SJSA1 (cell line): ENCODE measurements at regions not wholly inside any gene's neighbourhood (a gene's known extent, or its start where the extent isn't known, plus 50 kb on each side); places are given as distances from the start of the nearest gene placed in this dataset.

Source experiments
- DNase-seq, 2 experiments: peaks; one replicate each; pipeline ENCODE4 v3.0.0-alpha.2; 2015 to 2020; ENCODE audit warnings: low spot score in 2 of 2, low read depth in 1 of 2
- H3K27ac ChIP-seq: fragments of 250-450 bp; sonication (Bioruptor Pico); 2 replicates; pipeline ENCODE4 v1.5.1; 2020; ENCODE audit warnings: mild to moderate bottlenecking, moderate library complexity
- H3K27me3 ChIP-seq: fragments of 250-450 bp; sonication (Bioruptor Pico); replicated peaks from 2 replicates; pipeline ENCODE4 v1.5.1; 2020; ENCODE audit warnings: mild to moderate bottlenecking, moderate library complexity
- H3K36me3 ChIP-seq: fragments of 250-450 bp; sonication (Bioruptor Pico); 2 replicates; pipeline ENCODE4 v1.5.1; 2020; ENCODE audit warnings: mild to moderate bottlenecking
- H3K4me1 ChIP-seq: fragments of 250-450 bp; sonication (Bioruptor Pico); replicated peaks from 2 replicates; pipeline ENCODE4 v1.6.1; 2021; ENCODE audit warnings: mild to moderate bottlenecking
- H3K4me3 ChIP-seq: fragments of 250-450 bp; sonication (Bioruptor Pico); 2 replicates; pipeline ENCODE4 v1.5.1; 2020; ENCODE audit warnings: mild to moderate bottlenecking
- H3K9me3 ChIP-seq: fragments of 250-450 bp; sonication (Bioruptor Pico); replicated peaks from 2 replicates; pipeline ENCODE4 v1.5.1; 2020; ENCODE audit warnings: mild to moderate bottlenecking

DNA sequence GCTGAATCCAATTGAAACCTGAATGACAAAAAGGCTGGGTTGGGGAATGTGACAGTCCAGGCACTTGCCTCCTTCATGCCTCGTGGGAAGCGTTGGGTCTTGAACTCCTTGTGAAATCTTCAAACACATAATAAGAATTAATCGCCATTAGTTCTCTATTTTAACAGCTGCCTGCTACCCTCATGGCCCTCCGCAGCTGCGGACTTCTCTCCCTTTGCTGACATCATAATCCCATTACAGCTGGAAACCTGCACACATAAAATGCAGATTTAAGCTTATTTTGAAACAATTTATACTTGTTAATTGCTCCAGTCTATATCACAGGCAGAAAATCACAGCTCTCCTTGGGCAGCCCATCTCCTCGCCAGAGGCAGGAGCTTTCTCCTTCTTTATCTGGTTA is 403.0 kb upstream of the MKI67 start:
- Histone ChIP-seq H3K4me3 (no peak overlapping the region), H3K9me3 (peaks cover 6% of the 10 kb centered on the region; the same call in 1 of the 2 replicates), H3K4me1 (no peaks in the 10 kb centered on the region), H3K27ac (no peak overlapping the region), H3K27me3 (no peaks in the 10 kb centered on the region), H3K36me3 (no peaks in the 10 kb centered on the region)
- no peak for DNase-seq

DNA sequence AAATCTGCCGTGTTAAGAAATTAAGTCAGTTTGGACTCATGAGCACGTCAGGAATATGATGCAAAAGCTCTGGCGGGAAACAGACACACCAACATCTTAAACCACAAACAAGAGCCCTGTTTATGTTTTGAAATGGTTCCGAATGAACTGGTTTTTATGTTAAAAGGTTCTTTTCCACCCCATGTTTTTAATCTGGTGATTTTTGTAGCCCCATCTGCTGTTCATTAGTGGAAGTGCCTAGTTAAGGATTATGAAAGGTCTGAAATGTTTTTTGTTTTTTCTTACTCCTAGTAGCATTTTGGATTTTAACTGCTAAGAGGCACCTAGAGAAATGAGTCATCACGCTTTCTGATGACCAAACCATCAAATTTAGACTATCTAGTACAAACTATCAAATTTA is 404.1 kb upstream of the MKI67 start:
- Histone ChIP-seq H3K27ac (no peak overlapping the region), H3K9me3 (peaks cover 6% of the 10 kb centered on the region; the same call in 1 of the 2 replicates), H3K36me3 (no peaks in the 10 kb centered on the region), H3K4me1 (no peaks in the 10 kb centered on the region), H3K4me3 (no peak overlapping the region), H3K27me3 (no peaks in the 10 kb centered on the region)
- no peak for DNase-seq

DNA sequence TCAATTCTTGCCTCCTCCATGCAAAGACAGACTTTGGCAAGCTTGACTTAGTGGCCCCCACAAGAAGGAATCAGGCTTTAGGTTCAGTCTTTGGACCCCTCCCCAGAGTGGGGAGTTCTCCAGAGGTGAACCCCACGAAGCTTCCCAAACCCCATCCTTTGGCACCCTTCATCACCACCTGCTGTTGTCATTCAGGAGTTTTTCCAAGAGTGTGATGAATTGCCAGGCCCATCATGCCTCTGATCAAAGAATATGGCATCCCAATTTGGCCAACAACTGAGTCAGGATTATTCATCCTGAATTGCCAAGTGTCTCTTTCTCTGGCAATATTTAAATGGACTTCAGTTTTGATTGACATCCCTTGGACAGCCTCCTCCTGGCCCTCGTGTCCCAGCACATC is 404.7 kb upstream of the MKI67 start:
- H3K27ac ChIP-seq = no peak overlapping the region
- no peaks in the 10 kb centered on the region for H3K27me3 ChIP-seq
- no peak for DNase-seq
- H3K4me1 ChIP-seq = no peaks in the 10 kb centered on the region
- H3K36me3 ChIP-seq = no peaks in the 10 kb centered on the region
- H3K9me3 ChIP-seq = peaks cover 6% of the 10 kb centered on the region; the same call in 1 of the 2 replicates
- no peak overlapping the region for H3K4me3 ChIP-seq

DNA sequence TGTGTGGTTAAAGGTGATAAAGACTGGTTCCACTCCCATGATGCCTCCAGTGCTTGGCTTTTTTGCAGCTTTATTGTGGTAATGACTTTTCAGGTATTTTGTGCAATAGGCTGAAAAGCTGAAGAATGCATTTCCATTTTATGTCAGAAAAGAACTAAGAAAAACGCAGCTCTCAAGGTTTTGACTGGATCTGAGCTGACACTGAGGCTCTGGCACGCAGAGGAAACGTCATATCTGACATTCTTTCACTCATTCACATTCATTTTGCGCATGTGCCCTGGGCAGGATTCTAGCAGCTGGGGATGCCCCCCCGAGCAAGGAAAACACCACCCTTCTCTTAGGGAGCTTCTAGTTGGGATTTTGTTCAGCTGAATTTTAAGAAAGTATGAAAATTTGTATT is 408.5 kb upstream of the MKI67 start:
- H3K27ac ChIP-seq = no peak overlapping the region
- no peak overlapping the region for H3K4me3 ChIP-seq
- peaks cover 2% of the 10 kb centered on the region; the same call in 1 of the 2 replicates for H3K9me3 ChIP-seq
- DNase-seq = no peak
- no peaks in the 10 kb centered on the region for H3K36me3 ChIP-seq
- no peaks in the 10 kb centered on the region for H3K4me1 ChIP-seq
- H3K27me3 ChIP-seq = no peaks in the 10 kb centered on the region

DNA sequence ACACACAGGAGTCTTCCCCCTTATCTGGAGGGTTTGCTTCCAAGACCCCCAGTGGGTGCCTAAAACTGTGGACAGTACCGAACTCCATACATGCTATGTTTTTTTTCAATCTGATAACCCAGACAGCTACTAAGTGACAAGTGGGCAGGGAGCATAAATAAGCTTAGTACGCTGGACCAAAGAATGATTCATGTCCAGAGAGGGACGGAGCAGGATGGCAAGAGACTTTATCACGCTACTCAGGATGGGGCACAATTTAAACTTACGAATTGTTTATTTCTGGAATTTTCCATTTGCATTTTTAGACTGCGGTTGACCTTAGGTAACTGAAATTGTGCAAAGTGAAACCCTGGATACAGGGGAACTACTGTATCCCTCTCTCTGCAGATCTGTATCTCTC is 410.0 kb upstream of the MKI67 start:
- DNase-seq = no peak
- H3K9me3 ChIP-seq = peaks cover 2% of the 10 kb centered on the region; the same call in 1 of the 2 replicates
- no peak overlapping the region for H3K4me3 ChIP-seq
- H3K27ac ChIP-seq = no peak overlapping the region
- H3K27me3 ChIP-seq = no peaks in the 10 kb centered on the region
- no peaks in the 10 kb centered on the region for H3K36me3 ChIP-seq
- H3K4me1 ChIP-seq = no peaks in the 10 kb centered on the region

DNA sequence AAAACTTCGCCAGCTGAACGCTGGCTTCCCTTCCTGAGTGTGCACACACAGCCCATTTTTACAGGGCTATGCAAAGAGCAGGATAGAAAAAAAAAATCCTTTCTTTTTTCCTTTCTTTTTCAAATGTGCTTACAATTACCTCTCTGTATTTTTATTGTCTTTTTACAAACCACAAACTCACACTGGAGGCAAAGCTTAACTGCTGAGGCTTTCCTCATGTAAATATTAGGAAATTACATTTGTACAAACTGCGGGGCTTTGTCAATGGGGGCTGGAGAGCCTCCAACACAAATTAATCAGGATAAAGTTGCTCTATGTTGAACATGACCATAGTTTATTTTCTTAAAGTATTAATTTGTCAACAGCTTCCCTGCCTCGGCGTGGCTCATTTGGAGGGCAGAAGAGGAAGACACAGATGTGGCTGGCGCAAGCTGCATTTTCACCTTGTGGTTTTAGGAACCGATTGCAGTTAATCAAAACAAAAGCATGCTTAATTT is 411.7 kb upstream of the MKI67 start:
- Histone ChIP-seq H3K4me3 (no peak overlapping the region), H3K27me3 (no peaks in the 10 kb centered on the region), H3K9me3 (0 out of 2 replicates have a peak, but pooled peaks cover 2% of the 10 kb centered on the region), H3K4me1 (no peaks in the 10 kb centered on the region), H3K27ac (no peak overlapping the region), H3K36me3 (no peaks in the 10 kb centered on the region)
- no peak for DNase-seq

DNA sequence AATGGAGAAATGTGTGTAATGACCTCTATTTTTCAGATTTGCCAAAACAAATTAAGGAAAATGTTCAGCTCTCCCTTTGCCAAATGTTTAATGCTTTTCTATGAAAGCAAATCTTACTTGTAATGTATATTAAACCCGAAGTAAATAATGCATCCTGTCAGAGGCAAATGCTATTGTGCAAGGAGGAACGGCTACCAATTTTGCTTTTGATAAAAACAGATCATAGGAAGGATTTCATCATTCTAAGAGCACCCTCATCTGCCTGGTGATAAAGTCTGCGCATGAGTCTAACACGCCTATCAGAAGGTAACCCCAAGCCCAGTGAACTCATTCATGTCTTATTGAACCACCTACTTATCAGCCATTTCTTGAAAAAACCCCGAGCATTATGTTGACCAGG is 412.4 kb upstream of the MKI67 start:
- no peaks in the 10 kb centered on the region for H3K27me3 ChIP-seq
- no peak overlapping the region for H3K4me3 ChIP-seq
- no peaks in the 10 kb centered on the region for H3K4me1 ChIP-seq
- no peak overlapping the region for H3K27ac ChIP-seq
- H3K36me3 ChIP-seq = no peaks in the 10 kb centered on the region
- DNase-seq = no peak
- H3K9me3 ChIP-seq = no peaks in the 10 kb centered on the region

DNA sequence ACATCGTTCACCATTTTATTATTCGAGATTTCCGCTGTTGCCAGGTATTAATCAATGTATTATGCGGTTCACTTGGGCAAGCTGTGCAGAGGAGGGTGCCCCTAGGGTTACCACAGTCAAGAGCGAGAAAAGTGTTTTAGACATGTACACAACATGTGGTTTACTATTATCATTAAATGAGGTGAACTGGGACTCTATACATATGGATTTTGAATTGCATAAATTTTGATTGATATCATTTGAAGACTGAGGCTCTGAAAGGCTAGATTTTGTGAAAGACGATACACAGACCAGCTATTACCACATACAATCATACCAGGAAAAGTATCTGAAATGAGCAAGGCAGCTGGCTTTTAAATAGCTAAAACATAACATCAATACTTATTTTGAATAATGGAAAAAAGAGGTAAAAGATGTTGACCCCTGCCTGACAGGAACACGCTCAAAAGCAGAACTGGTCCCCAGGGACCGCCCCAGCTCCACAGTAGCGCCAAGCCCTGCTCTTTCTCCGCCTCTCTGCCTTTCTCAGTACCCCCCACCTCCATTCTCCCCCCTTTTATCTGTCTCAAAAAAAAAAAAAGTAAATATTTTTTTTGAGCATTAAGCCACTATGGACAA is 413.4 kb upstream of the MKI67 start:
- no peak overlapping the region for H3K4me3 ChIP-seq
- H3K4me1 ChIP-seq = no peaks in the 10 kb centered on the region
- no peak overlapping the region for H3K27ac ChIP-seq
- no peaks in the 10 kb centered on the region for H3K27me3 ChIP-seq
- no peaks in the 10 kb centered on the region for H3K9me3 ChIP-seq
- H3K36me3 ChIP-seq = no peaks in the 10 kb centered on the region
- no peak for DNase-seq

DNA sequence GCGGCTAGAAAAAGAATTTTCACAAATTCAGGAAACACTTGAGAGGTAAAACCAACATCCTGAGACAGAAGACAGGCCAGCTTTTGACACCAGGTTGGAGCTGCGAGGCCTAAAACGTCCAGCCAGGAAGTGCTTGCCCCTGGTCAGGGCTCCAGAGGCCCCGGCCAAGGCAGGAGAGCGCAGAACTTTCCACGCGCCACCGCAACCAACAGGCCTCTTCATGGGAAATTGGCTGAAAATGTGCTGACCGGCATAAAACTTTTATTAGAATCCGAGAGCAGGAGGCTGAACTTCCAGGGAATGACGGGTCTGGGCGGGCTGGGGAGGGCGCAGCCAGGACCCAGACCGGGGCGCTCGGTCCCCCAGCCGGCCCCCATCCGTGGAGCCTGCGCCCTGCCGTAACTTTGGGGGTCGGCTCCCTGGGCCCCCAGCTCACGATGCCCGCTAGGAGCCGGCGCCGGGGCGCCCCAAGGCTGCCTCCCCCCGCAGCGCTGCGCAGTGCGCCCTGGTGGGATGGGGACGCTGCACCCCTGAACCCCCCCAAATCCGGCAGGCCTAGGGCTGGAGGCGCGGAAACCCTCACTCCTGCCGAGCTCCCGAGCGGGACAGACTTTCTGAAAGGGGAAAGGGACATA is 414.0 kb upstream of the MKI67 start:
- H3K4me3 ChIP-seq = no peak overlapping the region
- H3K27ac ChIP-seq = no peak overlapping the region
- no peaks in the 10 kb centered on the region for H3K27me3 ChIP-seq
- H3K36me3 ChIP-seq = no peaks in the 10 kb centered on the region
- H3K9me3 ChIP-seq = no peaks in the 10 kb centered on the region
- no peak for DNase-seq
- H3K4me1 ChIP-seq = no peaks in the 10 kb centered on the region

DNA sequence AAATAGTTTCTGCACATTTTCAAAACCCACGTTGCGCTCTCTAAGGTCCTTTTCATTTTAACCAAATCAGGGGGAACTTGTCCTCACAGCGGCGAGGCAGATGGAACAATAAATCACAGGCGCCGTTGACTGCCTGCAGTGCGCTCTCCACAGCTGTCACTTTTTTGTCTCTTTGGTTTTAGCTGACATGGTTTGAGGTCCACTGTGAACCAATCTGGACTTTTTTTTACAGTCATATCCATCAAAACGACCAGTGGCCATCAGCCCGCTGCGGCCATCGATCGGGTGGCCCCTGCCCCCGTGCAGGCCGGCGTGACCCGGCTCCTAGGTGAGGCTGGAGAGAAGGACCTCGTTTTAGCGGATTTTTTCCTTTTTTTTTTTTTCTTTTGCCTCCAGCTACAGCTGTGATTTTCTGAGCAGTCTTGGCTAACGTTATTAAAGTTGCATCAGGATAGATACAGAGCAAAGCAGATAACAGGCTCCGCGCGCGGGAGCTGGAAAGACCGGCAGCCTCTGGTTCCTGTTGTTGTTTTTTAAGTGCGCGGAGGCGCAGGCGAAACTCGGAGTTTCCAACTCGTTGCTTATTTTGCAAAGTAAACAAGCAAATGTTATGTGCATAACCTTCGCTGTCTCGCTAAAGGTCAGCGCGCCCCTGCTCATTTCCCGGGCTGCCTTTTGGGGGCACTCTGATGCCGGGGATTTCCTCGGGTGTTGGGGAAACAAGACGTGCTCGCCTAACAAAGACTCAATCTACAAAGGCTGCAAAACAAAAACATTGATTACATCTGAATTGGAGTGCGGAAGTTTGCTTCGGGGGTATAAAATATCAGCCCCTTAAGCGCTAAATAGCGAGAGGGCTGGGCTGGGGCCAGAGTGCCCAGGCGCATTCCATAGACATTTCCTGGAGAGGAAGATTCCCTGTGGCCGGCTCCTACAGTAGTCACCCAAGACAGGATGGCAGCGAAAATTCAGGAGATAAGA is 414.8 kb upstream of the MKI67 start:
- DNase-seq = no peak
- Histone ChIP-seq H3K27ac (no peak overlapping the region), H3K9me3 (no peaks in the 10 kb centered on the region), H3K4me3 (no peak overlapping the region), H3K27me3 (no peaks in the 10 kb centered on the region), H3K36me3 (no peaks in the 10 kb centered on the region), H3K4me1 (no peaks in the 10 kb centered on the region)

DNA sequence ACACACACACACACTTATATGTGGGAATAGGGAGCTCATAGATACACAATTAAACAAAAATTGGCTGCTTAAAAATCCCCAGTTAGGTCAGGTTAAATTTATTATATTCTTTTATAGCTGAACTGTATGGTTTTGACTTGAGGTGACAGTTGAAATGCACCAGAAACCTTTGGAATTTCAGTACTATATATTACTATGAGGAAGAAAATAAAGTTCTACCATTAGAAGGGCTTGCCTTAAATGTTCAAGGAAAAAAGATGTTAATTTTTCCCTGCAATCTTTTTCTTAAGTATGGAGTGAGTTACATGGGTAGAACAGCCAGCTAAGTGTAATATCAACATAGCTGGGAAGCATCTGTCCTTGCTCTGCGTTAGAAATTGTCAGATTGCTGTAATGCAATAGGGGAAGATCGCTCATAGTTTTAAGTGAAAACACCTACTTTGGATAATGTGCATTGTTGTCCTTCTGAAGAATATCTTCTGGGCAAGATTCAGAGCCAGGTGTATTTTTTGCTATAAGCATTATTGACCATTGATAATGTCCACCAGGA is 415.8 kb upstream of the MKI67 start:
- Histone ChIP-seq H3K9me3 (0 out of 2 replicates have a peak, but pooled peaks cover 2% of the 10 kb centered on the region), H3K36me3 (no peaks in the 10 kb centered on the region), H3K27ac (no peak overlapping the region), H3K4me1 (no peaks in the 10 kb centered on the region), H3K4me3 (no peak overlapping the region), H3K27me3 (no peaks in the 10 kb centered on the region)
- DNase-seq = no peak

DNA sequence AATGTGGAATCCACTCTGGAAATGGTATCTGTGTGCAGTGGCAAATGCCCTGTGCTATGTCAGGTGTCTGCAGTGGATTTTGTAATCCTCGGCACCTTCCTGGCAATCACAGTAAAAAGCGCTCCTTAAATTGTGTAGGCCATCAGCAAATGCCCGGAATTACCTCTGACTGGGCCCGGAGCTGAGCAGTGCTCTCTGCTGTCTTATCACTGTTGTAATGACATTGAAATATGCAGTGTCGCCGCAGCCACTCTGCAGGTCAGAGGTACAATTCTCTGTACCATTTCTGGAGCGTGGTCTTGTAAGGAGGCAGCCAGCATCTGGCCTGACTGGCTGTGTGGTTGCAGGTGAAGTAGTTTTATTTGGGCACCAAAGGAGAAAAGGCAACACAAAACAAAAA is 416.4 kb upstream of the MKI67 start:
- no peak overlapping the region for H3K4me3 ChIP-seq
- H3K9me3 ChIP-seq = 0 out of 2 replicates have a peak, but pooled peaks cover 2% of the 10 kb centered on the region
- no peak for DNase-seq
- H3K4me1 ChIP-seq = no peaks in the 10 kb centered on the region
- no peaks in the 10 kb centered on the region for H3K27me3 ChIP-seq
- H3K27ac ChIP-seq = no peak overlapping the region
- H3K36me3 ChIP-seq = no peaks in the 10 kb centered on the region

DNA sequence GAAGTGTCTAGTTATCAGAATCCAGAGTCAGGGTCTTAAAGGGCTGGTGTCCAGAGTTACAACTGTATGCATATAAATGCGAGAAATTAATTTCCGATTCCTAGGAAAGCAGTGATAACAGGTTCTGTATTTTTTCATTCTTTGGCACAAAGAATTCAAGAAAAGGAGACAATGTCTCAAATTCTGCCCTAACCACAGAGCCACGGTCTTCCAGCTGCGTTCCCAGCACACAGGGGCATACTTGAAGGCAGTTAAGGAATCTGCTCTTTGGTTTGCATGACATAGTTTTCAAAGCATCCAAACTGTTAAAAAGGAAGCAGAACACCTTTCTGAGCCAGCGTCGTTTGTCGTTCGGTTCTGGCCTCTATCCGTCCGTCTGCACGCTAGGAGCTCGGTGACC is 416.9 kb upstream of the MKI67 start:
- no peaks in the 10 kb centered on the region for H3K36me3 ChIP-seq
- no peaks in the 10 kb centered on the region for H3K4me1 ChIP-seq
- no peaks in the 10 kb centered on the region for H3K27me3 ChIP-seq
- no peak for DNase-seq
- 0 out of 2 replicates have a peak, but pooled peaks cover 2% of the 10 kb centered on the region for H3K9me3 ChIP-seq
- H3K27ac ChIP-seq = no peak overlapping the region
- no peak overlapping the region for H3K4me3 ChIP-seq
